LNCaP clone FGC (cell line): ENCODE measurements at regions not wholly inside any gene's neighbourhood (a gene's known extent, or its start where the extent isn't known, plus 50 kb on each side); places are given as distances from the start of the nearest gene placed in this dataset.

ENCODE experiments used
- DNase-seq: peaks from one replicate; pipeline ENCODE4 v3.0.0-alpha.2; 2011; ENCODE audit warnings: low read depth
- H3K4me3 ChIP-seq: 2 replicates; pipeline ENCODE4 v1.5.1; 2011; ENCODE audit warnings: mild to moderate bottlenecking, low read depth, low read length, control low read depth
- CTCF ChIP-seq: IDR thresholded peaks from 2 replicates; pipeline ENCODE4 v1.5.1; 2012; ENCODE audit warnings: mild to moderate bottlenecking; ENCODE audit not compliant: control insufficient read depth, insufficient read depth; ENCODE audit errors: extremely low read depth

- TF ChIP-seq CTCF, result no peak
- DNase-seq, result no peak
- H3K4me3 ChIP-seq, result no peak overlapping the region
Measured at GRCh38 chr4:19002170-19002569, 980.6 kb upstream of the LCORL start.

GRCh38 chr4:18999595-18999994 is 978.0 kb upstream of the LCORL start:
- no peak overlapping the region for H3K4me3 ChIP-seq
- DNase-seq, result no peak
- no peak for TF ChIP-seq CTCF

- DNase-seq, result no peak
- H3K4me3 ChIP-seq, result no peak overlapping the region
- no peak for TF ChIP-seq CTCF
Measured at GRCh38 chr4:18981234-18981615, 959.7 kb upstream of the LCORL start.

GRCh38 chr4:18980516-18981233 is 959.1 kb upstream of the LCORL start:
- no peak overlapping the region for H3K4me3 ChIP-seq
- DNase-seq, result no peak
- TF ChIP-seq CTCF, result no peak

- no peak for TF ChIP-seq CTCF
- no peak overlapping the region for H3K4me3 ChIP-seq
- no peak for DNase-seq
Measured at GRCh38 chr4:18976884-18977283, 955.3 kb upstream of the LCORL start.

GRCh38 chr4:18975916-18976808 is 954.6 kb upstream of the LCORL start:
- no peak for DNase-seq
- 0 out of 2 replicates have a peak, but pooled peaks have one; percentile 3 for TF ChIP-seq CTCF
- no peak overlapping the region for H3K4me3 ChIP-seq
